Fibroblast of skin of left quadriceps (primary cell): ENCODE measurements at regions not wholly inside any gene's neighbourhood (a gene's known extent, or its start where the extent isn't known, plus 50 kb on each side); places are given as distances from the start of the nearest gene placed in this dataset.

Experiments used
- DNase-seq, 2 experiments: peaks; one replicate each; pipeline ENCODE4 v3.0.0-alpha.2; 2013; ENCODE audit warnings: low read depth in 2 of 2

- DNase-seq, result peak in 1 of 2 experiments; percentile 20
These were observed 52.8 kb upstream of the FILIP1 start for GRCh38 chr6:75546381-75546780.

- no peak for DNase-seq
These were observed 51.0 kb upstream of the SENP6 start for GRCh38 chr6:75550544-75551167.

GRCh38 chr6:75551367-75551952, 50.2 kb upstream of the SENP6 start:
- DNase-seq, result no peak
